Activated B cell treated with CpG ODN at 0.5 μM for 24 hours (primary cell): ENCODE measurements at regions not wholly inside any gene's neighbourhood (a gene's known extent, or its start where the extent isn't known, plus 50 kb on each side); places are given as distances from the start of the nearest gene placed in this dataset.

ENCODE experiments used
- ATAC-seq: fragments of 200-7000 bp; cut with Tn5 transposase; one replicate; pipeline ENCODE4 v1.10.0; 2021; ENCODE audit warnings: low read depth, mild to moderate bottlenecking, moderate library complexity
- CTCF ChIA-PET: fragments of 350-600 bp; sonication (Branson Sonifier 250); formaldehyde crosslinking; loops from one replicate; lab custom pipeline; 2021; ENCODE audit warnings: antibody characterized with exemption; lab: Charles Lee
- POLR2A ChIA-PET: fragments of 350-600 bp; sonication (Branson Sonifier 250); formaldehyde crosslinking; loops from one replicate; lab custom pipeline; 2021; ENCODE audit warnings: antibody characterized with exemption; lab: Charles Lee
- DNase-seq: peaks from one replicate; pipeline ENCODE4 v3.0.0; 2022
- H3K27ac Mint-ChIP-seq: one replicate; pipeline ENCODE4 v1.8.0; 2020; ENCODE audit warnings: mixed read lengths
- H3K27me3 Mint-ChIP-seq: one replicate; pipeline ENCODE4 v1.8.0; 2021; ENCODE audit warnings: mixed read lengths
- H3K36me3 Mint-ChIP-seq: one replicate; pipeline ENCODE4 v1.8.0; 2021; ENCODE audit warnings: low read depth, mixed read lengths
- H3K4me1 Mint-ChIP-seq: one replicate; pipeline ENCODE4 v1.8.0; 2021; ENCODE audit warnings: mixed read lengths
- H3K4me3 Mint-ChIP-seq: one replicate; pipeline ENCODE4 v1.8.0; 2020; ENCODE audit warnings: mild to moderate bottlenecking, mixed read lengths
- H3K9me3 Mint-ChIP-seq: one replicate; pipeline ENCODE4 v1.8.0; 2020; ENCODE audit warnings: mixed read lengths
- intact Hi-C: fragments of 100-400 bp; cut with micrococcal nuclease; formaldehyde crosslinking; loops from one replicate; pipeline ENCODE4 v1.15.1; 2024
- TF ChIP-seq, protein P1 (sequence below): fragments of 200-600 bp; IDR thresholded peaks from one replicate; pipeline ENCODE4 v1.8.0; 2022; ENCODE audit warnings: antibody characterized with exemption, mild to moderate bottlenecking

DNA sequence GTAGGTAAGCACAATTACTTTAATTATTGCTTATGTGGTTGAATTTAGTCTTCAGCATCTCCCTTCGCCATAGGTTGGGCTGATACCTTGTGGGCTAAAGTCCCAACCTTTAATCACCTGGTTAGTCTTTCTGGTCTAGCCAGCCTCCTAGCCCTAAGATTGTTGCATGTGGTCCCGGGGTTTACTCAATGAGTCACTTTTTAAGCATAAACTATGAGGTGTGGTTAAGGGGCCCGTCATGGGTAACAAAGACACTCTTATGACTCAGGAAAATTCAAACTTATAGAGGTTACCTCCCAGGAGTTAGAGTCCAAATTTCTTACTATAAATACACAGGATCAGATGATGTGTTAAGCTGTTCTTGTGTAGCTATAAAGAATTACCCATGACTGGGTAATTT lies 841.6 kb downstream of the TRIB2 start:
- Mint-ChIP-seq H3K9me3 (peaks cover 5% of the 10 kb centered on the region), H3K36me3 (no peaks in the 10 kb centered on the region), H3K4me3 (no peak overlapping the region), H3K4me1 (no peaks in the 10 kb centered on the region), H3K27me3 (no peaks in the 10 kb centered on the region), H3K27ac (no peak overlapping the region)
- DNase-seq (no peak), ATAC-seq (no peak)
- intact Hi-C loops = no loop called here
- ChIA-PET POLR2A (no interaction called here), CTCF (no interaction called here)
- TF ChIP-seq, protein P1, sequence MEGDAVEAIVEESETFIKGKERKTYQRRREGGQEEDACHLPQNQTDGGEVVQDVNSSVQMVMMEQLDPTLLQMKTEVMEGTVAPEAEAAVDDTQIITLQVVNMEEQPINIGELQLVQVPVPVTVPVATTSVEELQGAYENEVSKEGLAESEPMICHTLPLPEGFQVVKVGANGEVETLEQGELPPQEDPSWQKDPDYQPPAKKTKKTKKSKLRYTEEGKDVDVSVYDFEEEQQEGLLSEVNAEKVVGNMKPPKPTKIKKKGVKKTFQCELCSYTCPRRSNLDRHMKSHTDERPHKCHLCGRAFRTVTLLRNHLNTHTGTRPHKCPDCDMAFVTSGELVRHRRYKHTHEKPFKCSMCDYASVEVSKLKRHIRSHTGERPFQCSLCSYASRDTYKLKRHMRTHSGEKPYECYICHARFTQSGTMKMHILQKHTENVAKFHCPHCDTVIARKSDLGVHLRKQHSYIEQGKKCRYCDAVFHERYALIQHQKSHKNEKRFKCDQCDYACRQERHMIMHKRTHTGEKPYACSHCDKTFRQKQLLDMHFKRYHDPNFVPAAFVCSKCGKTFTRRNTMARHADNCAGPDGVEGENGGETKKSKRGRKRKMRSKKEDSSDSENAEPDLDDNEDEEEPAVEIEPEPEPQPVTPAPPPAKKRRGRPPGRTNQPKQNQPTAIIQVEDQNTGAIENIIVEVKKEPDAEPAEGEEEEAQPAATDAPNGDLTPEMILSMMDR = no peak

DNA sequence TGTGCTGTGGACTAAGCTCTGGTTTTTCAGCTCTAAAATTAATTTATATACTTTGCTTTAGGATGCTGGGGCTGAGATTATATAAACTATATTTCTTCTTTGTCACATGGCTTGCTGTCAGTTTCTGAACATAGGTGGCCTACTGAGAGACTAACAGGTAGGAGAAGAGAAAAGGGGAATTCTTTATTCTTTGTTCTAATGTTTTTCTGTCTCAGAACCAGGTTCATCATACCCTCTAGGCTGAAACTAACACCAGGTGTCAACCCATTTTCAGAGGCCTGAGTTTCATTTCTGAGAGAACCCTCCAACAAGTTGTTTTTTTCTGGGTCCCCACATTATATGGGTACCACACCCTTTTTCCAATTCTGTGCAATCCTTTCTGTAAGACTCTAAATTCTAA lies 843.6 kb downstream of the TRIB2 start:
- TF ChIP-seq, protein P1 = no peak
- ATAC-seq = no peak
- ChIA-PET CTCF (no interaction called here), POLR2A (no interaction called here)
- Mint-ChIP-seq H3K27ac (no peak overlapping the region), H3K27me3 (no peaks in the 10 kb centered on the region), H3K36me3 (no peaks in the 10 kb centered on the region), H3K4me1 (no peaks in the 10 kb centered on the region), H3K4me3 (no peak overlapping the region), H3K9me3 (peaks cover 5% of the 10 kb centered on the region)
- no peak for DNase-seq
- intact Hi-C loops = no loop called here

DNA sequence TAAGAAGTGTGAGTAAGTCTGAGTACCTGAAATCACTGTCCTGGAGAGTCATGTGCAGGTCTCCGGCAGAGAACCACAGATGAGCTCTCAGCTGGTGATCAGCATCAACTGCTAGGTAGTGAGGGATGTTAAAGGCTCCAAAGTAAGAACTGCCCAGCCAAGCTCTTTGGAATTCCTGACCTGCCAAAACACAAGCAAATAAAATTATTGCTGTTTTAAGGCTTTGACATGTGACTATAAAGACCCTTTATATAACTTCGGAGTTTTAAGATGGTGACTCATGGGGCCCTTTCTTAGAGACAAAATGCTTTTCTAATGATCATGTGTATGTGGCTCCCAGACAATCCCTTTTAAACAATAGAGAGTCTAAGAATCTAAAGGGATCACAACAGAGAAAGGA lies 855.7 kb downstream of the TRIB2 start:
- peaks cover 3% of the 10 kb centered on the region for H3K9me3 Mint-ChIP-seq
- no peak overlapping the region for H3K4me3 Mint-ChIP-seq
- POLR2A ChIA-PET = no interaction called here
- H3K27ac Mint-ChIP-seq = no peak overlapping the region
- no peaks in the 10 kb centered on the region for H3K36me3 Mint-ChIP-seq
- DNase-seq (no peak), ATAC-seq (no peak)
- intact Hi-C loops = no loop called here
- CTCF ChIA-PET = no interaction called here
- TF ChIP-seq, protein P1 = no peak
- H3K27me3 Mint-ChIP-seq = no peaks in the 10 kb centered on the region
- H3K4me1 Mint-ChIP-seq = no peaks in the 10 kb centered on the region

DNA sequence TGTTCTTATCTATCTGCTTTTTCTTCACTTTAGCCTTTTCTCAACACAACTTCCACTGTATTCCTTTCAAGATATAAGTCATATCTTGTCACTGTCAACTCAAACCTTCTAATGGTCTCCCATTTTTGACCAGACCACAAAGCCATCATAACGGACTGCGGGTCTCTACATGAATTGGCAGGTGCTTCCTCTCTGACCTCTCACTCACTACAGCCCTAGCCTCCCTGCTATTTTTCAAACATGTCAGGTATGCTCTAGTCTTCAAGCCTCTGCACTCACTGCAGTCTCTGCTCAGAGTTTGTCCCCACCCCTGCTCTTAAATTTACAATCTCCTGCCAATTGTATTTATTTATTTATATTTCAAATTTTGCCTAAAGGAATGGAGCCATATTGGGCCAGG lies 858.1 kb downstream of the TRIB2 start:
- no peak for DNase-seq
- POLR2A ChIA-PET = no interaction called here
- no peak for ATAC-seq
- Mint-ChIP-seq H3K27ac (no peak overlapping the region), H3K27me3 (no peaks in the 10 kb centered on the region), H3K36me3 (no peaks in the 10 kb centered on the region), H3K4me1 (no peaks in the 10 kb centered on the region), H3K4me3 (no peak overlapping the region), H3K9me3 (no peaks in the 10 kb centered on the region)
- CTCF ChIA-PET = no interaction called here
- TF ChIP-seq, protein P1 = no peak
- intact Hi-C loops = no loop called here

DNA sequence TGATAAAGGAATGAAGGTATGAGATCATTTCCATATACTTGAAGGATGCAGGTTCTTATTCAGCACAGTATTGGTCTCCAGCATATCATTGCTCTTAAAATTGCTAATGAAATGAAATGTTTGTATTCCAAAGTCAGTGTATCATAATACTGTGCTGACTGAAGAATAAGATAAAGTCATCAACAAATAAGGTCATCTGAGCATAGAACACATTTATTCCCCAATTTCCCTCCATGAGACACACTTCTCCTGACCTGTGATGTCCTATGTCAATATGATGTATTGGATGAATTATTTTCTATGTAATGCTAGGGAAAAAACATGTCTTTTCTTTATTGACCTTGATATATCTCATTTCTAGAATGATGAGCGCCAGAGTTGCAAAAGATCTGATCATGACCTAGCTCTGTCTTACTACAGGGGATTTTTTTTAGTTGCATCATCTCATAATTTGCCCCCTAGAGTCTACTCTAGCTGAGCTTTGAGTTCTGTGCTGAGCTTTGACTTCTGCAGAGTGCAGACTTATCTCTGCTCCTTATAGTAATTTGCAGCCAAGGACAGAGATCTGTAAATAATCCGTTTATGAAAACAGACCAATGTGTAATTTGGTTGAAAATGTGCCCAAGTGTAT lies 859.8 kb downstream of the TRIB2 start:
- H3K9me3 Mint-ChIP-seq = no peaks in the 10 kb centered on the region
- ATAC-seq (no peak), DNase-seq (no peak)
- TF ChIP-seq, protein P1 = no peak
- no peaks in the 10 kb centered on the region for H3K4me1 Mint-ChIP-seq
- ChIA-PET POLR2A (no interaction called here), CTCF (no interaction called here)
- no peaks in the 10 kb centered on the region for H3K36me3 Mint-ChIP-seq
- H3K4me3 Mint-ChIP-seq = no peak overlapping the region
- no peak overlapping the region for H3K27ac Mint-ChIP-seq
- intact Hi-C loops = no loop called here
- H3K27me3 Mint-ChIP-seq = no peaks in the 10 kb centered on the region
